Right cardiac atrium (tissue), 5 donors: ENCODE measurements at regions not wholly inside any gene's neighbourhood (a gene's known extent, or its start where the extent isn't known, plus 50 kb on each side); places are given as distances from the start of the nearest gene placed in this dataset.
"Not testable (repeated sequence)": the region's sequence is repeated elsewhere in the genome, so short reads cannot be mapped to it uniquely, and the experiment has no call there.

Experiments used
- ATAC-seq, 2 donors: fragments of 200-7000 bp; cut with Tn5 transposase; one replicate each; pipeline versions ENCODE4 v1.8.0 to v1.9.1; 2020; ENCODE audit warnings: moderate library complexity in 2 of 2, mild to moderate bottlenecking in 1 of 2
- DNase-seq, 3 donors: peaks; one replicate each; pipeline ENCODE4 v3.0.0-alpha.2; 2020
- H3K27ac ChIP-seq: one replicate; pipeline ENCODE4 v1.5.1; 2013; ENCODE audit warnings: mild to moderate bottlenecking, low read length, control low read depth, moderate library complexity
- H3K27me3 ChIP-seq: one replicate; pipeline ENCODE4 v1.6.1; 2013; ENCODE audit not compliant: control insufficient read depth, insufficient read depth
- H3K4me1 ChIP-seq: one replicate; pipeline ENCODE4 v1.6.1; 2013; ENCODE audit warnings: low read length; ENCODE audit not compliant: control insufficient read depth, insufficient read depth
- H3K4me3 ChIP-seq: one replicate; pipeline ENCODE4 v1.5.1; 2013; ENCODE audit warnings: low read length, control low read depth
- H3K9me3 ChIP-seq: one replicate; pipeline ENCODE4 v1.6.1; 2013; ENCODE audit warnings: low read length; ENCODE audit not compliant: control insufficient read depth
- WGBS: extraction: QIAGEN DNeasy Blood & Tissue Kit; methylation state at CpG from one replicate; pipeline ENCODE4 v1.1.7; 2013; 5-methylcytosine and 5-hydroxymethylcytosine counted together
- intact Hi-C, 4 donors: fragments of 100-400 bp; cut with DNase I; formaldehyde crosslinking; loops; one replicate each; pipeline versions ENCODE4 v1.11.0 to v1.14.0; 2022 to 2023
- donor health status: healthy with polysubstance abuse.
- donor health status: DM: no; HTN: yes; CAD: no.
- donor health status: DM: no; HTN: no; CAD: no.
- donor health status: DM: no; HTN: yes; CAD: no; lungs with severe emphysema.
- donor health status: DM: yes; HTN: yes; CAD: no.

DNA sequence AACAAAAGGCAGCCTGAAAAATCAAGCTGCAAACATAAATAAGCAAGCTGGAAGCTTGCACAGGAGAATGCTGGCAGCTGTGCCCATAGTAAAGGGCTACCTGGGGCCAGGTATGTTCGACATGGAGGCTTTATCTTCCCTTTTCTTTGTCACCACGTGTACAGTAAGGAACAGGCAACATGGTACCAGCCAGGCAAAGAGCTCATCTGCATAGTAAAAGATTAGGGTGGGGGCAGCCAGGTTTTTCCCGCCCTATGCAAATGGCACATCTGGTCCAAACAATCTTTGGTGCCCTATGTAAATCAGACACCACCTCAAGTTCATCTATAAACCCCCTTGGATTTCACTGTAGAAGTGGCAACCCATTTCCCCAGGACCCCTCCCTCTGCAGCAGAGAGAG, 625.1 kb downstream of the TYW1 start:
- no peak for DNase-seq
- no peaks in the 10 kb centered on the region for H3K9me3 ChIP-seq
- H3K27me3 ChIP-seq = no peaks in the 10 kb centered on the region
- 53% methylated on average over 3 of the region's 3 CpGs for WGBS
- intact Hi-C loops = loop anchor here in 1 of 4 donors (10.0 kb wide), 1 partner anchor 137 kb away; no protein-coding TSS in a partner anchor
- H3K27ac ChIP-seq = no peak overlapping the region
- no peak overlapping the region for H3K4me3 ChIP-seq
- no peak for ATAC-seq
- peaks cover 2% of the 10 kb centered on the region for H3K4me1 ChIP-seq

DNA sequence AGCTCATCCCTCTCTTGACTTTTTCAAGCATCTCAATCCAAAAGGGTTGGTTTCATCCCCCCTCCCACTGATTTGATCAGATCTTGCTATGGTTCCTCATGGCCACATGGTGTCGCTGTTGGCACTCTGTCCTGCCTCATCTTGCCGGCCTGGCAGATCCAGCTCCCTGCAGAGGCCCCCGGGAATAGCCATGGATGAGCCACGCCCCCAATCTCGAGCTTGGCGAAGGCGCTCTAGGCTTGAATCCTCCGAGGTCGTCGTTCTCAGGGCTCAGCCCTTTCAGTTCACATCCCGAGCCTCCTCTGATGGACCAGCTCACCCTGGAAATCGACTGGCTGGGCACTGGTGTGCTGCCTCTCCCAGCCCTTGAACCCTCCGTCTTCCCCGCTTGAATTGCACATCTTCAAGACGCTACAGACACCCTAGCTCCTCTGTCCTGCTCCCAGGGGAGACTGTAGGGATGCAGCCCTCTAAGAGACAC, 628.7 kb downstream of the TYW1 start:
- ATAC-seq = peak; percentile 92
- peak overlapping the region; percentile 26 for H3K4me3 ChIP-seq
- WGBS = 6% methylated on average over 15 of the region's 15 CpGs
- H3K27me3 ChIP-seq = no peaks in the 10 kb centered on the region
- no peak overlapping the region for H3K27ac ChIP-seq
- peaks cover 2% of the 10 kb centered on the region for H3K4me1 ChIP-seq
- H3K9me3 ChIP-seq = no peaks in the 10 kb centered on the region
- intact Hi-C loops = loop anchor here in 1 of 4 donors (10.0 kb wide), 1 partner anchor 140 kb away; no protein-coding TSS in a partner anchor
- DNase-seq = peak; percentile 84 to 92 (median 90)

DNA sequence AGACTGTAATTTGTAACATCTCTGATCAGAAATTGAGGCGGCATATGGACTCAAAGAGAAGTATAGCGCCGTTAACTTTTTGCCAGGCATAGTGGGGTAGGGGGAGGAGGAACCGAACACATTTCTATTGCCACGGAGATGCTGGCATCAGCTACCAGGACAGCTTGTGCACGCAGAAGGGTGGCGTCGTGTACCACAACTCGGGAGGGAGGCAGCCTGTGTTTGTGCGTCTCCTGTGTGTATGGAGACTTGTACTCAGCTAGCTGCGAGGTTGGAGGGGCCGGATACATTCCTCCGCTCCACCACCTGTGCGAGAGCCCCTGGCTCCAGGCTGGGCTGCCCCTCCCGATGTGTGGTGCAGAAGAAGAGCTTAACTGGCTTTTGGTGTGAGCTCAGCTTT, 634.8 kb downstream of the TYW1 start:
- WGBS = 71% methylated on average over 15 of the region's 15 CpGs
- intact Hi-C loops = no loop called here
- no peaks in the 10 kb centered on the region for H3K27me3 ChIP-seq

DNA sequence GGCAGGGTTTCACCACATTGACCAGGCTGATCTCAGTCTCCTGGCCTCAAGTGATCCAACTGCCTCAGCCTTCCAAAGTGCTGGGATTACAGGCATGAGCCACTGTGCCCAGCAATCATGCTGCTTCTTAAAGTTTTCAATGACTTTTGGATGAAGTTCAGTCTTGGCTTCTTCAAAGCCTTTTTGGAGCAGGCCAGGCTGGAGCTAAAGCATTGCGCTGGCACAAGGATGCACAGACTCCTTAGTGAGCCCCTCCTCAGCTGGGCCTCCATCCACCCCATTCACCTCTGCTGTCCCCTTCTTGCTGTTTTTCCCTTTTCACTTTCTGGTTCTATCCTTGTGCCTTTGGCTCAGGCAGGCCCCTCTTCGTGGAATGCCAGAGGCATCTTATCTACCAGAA, 638.6 kb downstream of the TYW1 start:
- H3K4me1 ChIP-seq = no peaks in the 10 kb centered on the region
- no peak overlapping the region for H3K27ac ChIP-seq
- 74% methylated on average over 2 of the region's 2 CpGs for WGBS
- H3K9me3 ChIP-seq = no peaks in the 10 kb centered on the region
- DNase-seq (no peak), ATAC-seq (no peak)
- H3K27me3 ChIP-seq = no peaks in the 10 kb centered on the region
- intact Hi-C loops = no loop called here
- no peak overlapping the region for H3K4me3 ChIP-seq

More for the DNA sequence above, 634.8 kb downstream of the TYW1 start:
- Histone ChIP-seq H3K4me3 (no peak overlapping the region), H3K4me1 (no peaks in the 10 kb centered on the region), H3K27ac (no peak overlapping the region), H3K9me3 (no peaks in the 10 kb centered on the region)
- DNase-seq (no peak), ATAC-seq (no peak)

DNA sequence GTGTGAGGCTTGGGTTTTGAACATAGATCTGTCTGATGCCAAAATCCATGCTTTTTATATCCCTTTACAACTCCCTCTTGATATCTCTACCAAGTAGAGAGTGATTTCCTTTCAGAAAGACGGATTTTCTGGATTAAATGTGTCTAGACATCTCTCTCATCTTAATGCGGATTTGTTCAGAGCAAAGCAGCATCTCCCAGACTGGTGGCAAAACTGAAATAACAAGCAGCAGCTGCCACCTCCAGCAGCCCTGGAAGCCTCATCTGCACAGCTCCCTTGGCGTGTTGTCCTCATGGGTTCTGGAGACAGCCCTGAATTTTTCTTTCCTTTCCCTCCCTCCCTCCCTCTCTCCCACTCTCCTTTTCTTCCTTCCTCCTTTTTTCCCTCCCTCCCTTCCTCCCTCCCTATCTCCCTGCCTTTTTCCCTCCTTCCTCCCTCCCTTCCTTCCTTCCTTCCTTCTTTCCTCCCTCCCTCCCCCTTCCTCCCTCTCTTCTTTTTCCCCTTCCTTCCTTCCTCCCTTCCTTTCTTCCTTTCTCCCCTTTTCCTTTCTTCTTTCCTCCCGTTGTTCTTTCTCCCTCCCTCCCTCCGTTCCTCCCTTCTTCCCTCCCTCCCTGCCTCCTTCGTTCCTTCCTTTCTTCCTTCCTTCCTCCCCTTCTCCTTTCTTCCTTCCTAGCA, 639.9 kb downstream of the TYW1 start:
- H3K9me3 ChIP-seq = no peaks in the 10 kb centered on the region
- WGBS = 58% methylated on average over 6 of the region's 6 CpGs
- no peaks in the 10 kb centered on the region for H3K4me1 ChIP-seq
- no peak overlapping the region for H3K4me3 ChIP-seq
- DNase-seq = no peak
- ATAC-seq = no peak
- no peaks in the 10 kb centered on the region for H3K27me3 ChIP-seq
- intact Hi-C loops = no loop called here
- no peak overlapping the region for H3K27ac ChIP-seq

DNA sequence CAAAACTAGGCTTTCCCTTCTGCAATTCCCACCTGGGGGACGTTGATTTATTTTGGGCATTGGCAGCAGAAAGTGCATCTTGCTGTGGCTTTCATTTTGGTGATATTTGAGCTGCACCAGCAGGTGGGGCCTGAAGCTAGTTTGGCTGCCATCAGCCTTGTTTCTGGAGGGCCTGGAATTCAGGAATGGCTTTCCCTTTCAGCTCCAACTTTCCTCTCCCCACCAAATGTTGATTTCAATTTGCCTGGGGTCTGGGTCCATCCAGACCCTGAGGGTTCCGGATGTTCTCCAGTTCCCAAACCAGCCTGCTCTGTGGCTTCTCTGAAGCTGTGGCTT, 640.4 kb downstream of the TYW1 start:
- DNase-seq = no peak
- Histone ChIP-seq H3K9me3 (no peaks in the 10 kb centered on the region), H3K4me3 (no peak overlapping the region), H3K27me3 (no peaks in the 10 kb centered on the region), H3K4me1 (no peaks in the 10 kb centered on the region), H3K27ac (no peak overlapping the region)
- ATAC-seq = no peak
- WGBS = 48% methylated on average over 2 of the region's 2 CpGs
- intact Hi-C loops = no loop called here

DNA sequence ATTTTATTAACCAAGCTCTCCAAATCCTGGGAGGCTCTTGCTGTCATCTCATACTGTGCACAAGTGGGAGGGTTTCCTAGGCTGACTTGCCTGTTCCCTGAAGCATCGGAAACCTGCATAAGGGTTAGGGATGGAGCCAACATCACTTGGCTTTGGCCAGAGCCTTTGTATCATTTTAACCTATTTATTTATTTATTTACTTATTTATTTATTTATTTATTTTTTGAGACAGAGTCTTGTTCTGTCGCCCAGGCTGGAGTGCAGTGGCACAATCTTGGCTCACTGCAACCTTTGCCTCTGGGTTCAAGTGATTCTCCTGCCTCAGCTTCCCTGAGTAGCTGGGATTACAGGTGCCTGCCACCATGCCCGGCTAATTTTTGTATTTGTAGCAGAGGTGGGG, 645.9 kb downstream of the TYW1 start:
- ATAC-seq, intact Hi-C loops, H3K4me1 ChIP-seq, H3K27ac ChIP-seq, DNase-seq, H3K27me3 ChIP-seq, H3K9me3 ChIP-seq, H3K4me3 ChIP-seq: not testable (repeated sequence)
- WGBS = 97% methylated on average over 3 of the region's 3 CpGs

DNA sequence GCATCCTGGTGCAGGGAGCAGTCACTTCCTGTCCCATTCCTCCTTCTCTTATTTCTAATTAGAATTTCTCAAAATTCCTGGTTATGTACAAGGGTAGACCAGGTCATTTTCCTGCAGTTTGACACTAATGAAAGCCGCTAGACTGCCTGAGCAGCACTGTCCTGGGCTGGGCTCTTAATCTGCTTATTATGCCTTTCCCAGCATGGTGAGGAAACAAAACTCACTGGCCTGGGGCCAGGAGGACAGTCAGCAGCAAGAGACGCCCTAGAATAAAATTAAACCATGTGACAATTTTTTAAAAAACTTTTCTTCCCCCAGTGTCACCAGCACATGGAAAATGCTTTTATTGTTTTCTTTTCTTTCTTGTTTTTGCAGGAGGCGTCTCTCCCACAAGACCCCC, 647.5 kb downstream of the TYW1 start:
- 51% methylated on average over 3 of the region's 3 CpGs for WGBS
- intact Hi-C loops = no loop called here
- H3K27ac ChIP-seq = no peak overlapping the region

DNA sequence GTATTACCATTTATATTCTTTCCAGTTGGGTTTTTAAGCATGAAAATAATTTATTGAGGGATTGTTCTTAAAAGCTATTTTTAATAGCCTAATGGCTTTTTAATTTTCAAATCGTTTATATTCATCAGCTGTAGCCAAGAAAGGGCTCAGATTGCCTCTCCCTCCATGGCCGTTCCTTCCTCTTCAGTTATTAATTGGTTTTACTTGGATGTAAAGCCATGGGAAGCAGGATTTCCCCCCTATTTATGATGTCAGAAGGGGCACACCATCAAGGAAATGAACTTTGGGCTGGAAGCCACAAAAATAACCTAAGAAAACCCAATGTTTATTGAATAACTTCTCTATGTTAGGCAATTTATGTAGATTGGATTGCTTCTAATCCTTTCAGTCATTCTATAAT, 656.3 kb downstream of the TYW1 start:
- DNase-seq (no peak), ATAC-seq (no peak)
- H3K9me3 ChIP-seq = no peaks in the 10 kb centered on the region
- 58% methylated on average over 2 of the region's 2 CpGs for whole genome bisulfite sequencing
- intact Hi-C loops = no loop called here
- no peak overlapping the region for H3K4me3 ChIP-seq
- H3K27me3 ChIP-seq = no peaks in the 10 kb centered on the region
- H3K27ac ChIP-seq = no peak overlapping the region
- peaks cover 2% of the 10 kb centered on the region for H3K4me1 ChIP-seq

More for the DNA sequence above, 647.5 kb downstream of the TYW1 start:
- Histone ChIP-seq H3K4me1 (no peaks in the 10 kb centered on the region), H3K27me3 (no peaks in the 10 kb centered on the region), H3K9me3 (no peaks in the 10 kb centered on the region), H3K4me3 (no peak overlapping the region)
- ATAC-seq (no peak), DNase-seq (peak in 2 of 3 donors; percentile 18 to 53)

DNA sequence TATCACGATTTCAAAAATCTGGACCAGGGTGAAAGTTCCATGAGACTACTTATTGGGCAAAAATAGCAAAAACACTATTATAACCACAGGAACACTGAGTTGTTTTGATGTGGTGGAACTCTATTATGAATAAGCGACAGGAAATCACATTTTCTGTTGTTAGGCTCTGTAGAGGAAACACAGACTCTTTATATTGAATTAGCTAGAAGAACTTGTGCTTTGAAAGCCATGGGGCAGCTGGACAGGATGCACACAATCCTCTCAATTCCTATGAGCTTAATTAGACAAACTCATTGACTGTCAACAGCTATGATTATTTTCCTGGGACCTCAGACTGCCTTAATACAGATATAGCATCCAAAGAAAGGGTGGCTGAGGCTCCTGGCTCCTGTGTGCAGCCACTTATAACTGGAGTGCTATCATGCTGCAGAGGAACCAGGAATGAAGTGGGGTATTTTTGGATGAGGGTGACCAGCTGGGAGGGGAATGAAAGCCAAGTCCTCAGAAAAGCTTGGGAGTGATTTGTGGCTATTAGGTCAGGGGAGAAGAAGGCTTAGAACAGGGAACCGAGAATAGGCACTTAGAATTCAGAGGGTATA, 657.3 kb downstream of the TYW1 start:
- Histone ChIP-seq H3K4me1 (peaks cover 2% of the 10 kb centered on the region), H3K27me3 (no peaks in the 10 kb centered on the region), H3K27ac (no peak overlapping the region), H3K9me3 (no peaks in the 10 kb centered on the region), H3K4me3 (no peak overlapping the region)
- ATAC-seq = peak; percentile 65 to 88
- peak in 1 of 3 donors; percentile 42 for DNase-seq
- intact Hi-C loops = no loop called here
- 45% methylated on average over 3 of the region's 3 CpGs for WGBS

DNA sequence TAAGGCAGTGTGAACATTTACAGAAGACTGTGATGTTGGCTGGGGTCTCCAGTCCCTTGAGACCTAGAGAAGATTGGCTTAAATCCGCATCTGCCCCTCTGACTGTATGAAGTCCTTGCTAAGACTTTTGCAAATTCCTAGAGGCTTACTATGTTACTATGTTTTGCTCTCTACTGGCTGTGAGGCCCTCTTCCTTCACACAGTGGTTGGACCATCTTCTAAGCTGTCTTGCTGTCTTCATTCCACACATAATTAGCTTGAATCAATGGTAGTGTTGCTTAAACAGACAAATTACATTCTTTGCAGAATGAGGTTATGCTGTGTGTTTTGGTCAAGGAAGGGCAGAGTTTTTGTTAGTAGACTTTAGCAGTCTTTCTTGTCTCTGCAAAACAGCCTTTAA, 658.0 kb downstream of the TYW1 start:
- Histone ChIP-seq H3K27me3 (no peaks in the 10 kb centered on the region), H3K4me1 (peaks cover 2% of the 10 kb centered on the region), H3K4me3 (no peak overlapping the region), H3K9me3 (no peaks in the 10 kb centered on the region), H3K27ac (no peak overlapping the region)
- DNase-seq (no peak), ATAC-seq (no peak)
- WGBS = 50% methylated on average over 1 of the region's 1 CpG
- intact Hi-C loops = no loop called here
